ENCODE measurements at regions not wholly inside any gene's neighbourhood (a gene's known extent, or its start where the extent isn't known, plus 50 kb on each side); places are given as distances from the start of the nearest gene placed in this dataset.

DNA sequence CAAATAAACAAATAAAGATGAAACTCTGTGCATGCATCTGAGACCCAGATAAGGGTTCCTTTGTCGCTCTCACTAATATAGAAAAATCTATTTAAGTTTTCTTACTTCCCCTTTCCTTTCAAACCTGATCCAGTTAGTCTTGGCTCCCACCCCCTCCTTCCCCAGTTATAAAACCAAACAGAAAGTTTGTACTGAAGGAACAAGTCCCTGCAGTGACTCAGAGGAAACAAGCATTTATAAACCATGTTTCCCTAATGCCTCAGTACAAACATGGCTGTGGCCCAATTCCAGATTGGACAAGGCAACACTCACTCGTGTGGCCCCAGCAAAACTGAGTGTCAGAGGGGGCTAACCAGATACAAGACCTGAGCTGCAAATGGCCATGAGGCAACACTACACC lies 65.5 kb upstream of the ARHGAP20 start:
- H3K27me3 Mint-ChIP-seq (ENCODE audit: unreplicated experiment) = peaks cover 4% of the 10 kb centered on the region
- DNase-seq (ENCODE audit: low spot score) = no peak
- peaks cover 21% of the 10 kb centered on the region for H3K4me1 Mint-ChIP-seq (ENCODE audit: unreplicated experiment)
- TF ChIP-seq, protein P1, sequence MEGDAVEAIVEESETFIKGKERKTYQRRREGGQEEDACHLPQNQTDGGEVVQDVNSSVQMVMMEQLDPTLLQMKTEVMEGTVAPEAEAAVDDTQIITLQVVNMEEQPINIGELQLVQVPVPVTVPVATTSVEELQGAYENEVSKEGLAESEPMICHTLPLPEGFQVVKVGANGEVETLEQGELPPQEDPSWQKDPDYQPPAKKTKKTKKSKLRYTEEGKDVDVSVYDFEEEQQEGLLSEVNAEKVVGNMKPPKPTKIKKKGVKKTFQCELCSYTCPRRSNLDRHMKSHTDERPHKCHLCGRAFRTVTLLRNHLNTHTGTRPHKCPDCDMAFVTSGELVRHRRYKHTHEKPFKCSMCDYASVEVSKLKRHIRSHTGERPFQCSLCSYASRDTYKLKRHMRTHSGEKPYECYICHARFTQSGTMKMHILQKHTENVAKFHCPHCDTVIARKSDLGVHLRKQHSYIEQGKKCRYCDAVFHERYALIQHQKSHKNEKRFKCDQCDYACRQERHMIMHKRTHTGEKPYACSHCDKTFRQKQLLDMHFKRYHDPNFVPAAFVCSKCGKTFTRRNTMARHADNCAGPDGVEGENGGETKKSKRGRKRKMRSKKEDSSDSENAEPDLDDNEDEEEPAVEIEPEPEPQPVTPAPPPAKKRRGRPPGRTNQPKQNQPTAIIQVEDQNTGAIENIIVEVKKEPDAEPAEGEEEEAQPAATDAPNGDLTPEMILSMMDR (IDR thresholded peaks at IDR 0.05; ENCODE audit: unreplicated experiment) = no peak
- H3K9me3 Mint-ChIP-seq (ENCODE audit: unreplicated experiment) = peaks cover 4% of the 10 kb centered on the region
- no peak overlapping the region for H3K4me3 Mint-ChIP-seq (ENCODE audit: unreplicated experiment)
- no peak overlapping the region for H3K27ac Mint-ChIP-seq (ENCODE audit: unreplicated experiment)
- peaks cover 5% of the 10 kb centered on the region for H3K36me3 Mint-ChIP-seq (ENCODE audit: low read depth, unreplicated experiment)

DNA sequence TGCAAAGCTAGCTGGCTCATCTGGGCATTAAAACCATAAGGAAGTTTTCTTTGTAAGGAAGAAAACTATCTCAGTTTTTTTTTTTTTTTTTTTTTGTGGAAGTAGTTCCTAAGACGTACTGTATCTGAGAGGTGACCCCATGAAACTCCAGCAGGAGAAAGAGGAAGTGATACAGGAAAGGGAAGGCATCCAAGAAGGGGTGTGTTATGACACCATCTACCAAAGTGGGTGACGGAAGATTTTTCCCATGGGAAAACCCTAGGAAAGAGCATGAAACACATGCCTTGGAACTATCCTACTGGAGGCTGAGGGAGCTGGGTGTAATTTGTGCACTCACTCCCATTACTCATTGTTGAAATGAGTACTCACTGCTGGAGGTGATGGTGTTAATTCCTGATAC lies 63.8 kb upstream of the ARHGAP20 start:
- no peak for DNase-seq (ENCODE audit: low spot score)
- Mint-ChIP-seq H3K9me3 (ENCODE audit: unreplicated experiment) (peaks cover 4% of the 10 kb centered on the region), H3K27me3 (ENCODE audit: unreplicated experiment) (peaks cover 7% of the 10 kb centered on the region), H3K27ac (ENCODE audit: unreplicated experiment) (no peak overlapping the region), H3K36me3 (ENCODE audit: low read depth, unreplicated experiment) (peaks cover 5% of the 10 kb centered on the region), H3K4me3 (ENCODE audit: unreplicated experiment) (no peak overlapping the region), H3K4me1 (ENCODE audit: unreplicated experiment) (peaks cover 28% of the 10 kb centered on the region)
- TF ChIP-seq, protein P1 (IDR thresholded peaks at IDR 0.05; ENCODE audit: unreplicated experiment) = no peak

DNA sequence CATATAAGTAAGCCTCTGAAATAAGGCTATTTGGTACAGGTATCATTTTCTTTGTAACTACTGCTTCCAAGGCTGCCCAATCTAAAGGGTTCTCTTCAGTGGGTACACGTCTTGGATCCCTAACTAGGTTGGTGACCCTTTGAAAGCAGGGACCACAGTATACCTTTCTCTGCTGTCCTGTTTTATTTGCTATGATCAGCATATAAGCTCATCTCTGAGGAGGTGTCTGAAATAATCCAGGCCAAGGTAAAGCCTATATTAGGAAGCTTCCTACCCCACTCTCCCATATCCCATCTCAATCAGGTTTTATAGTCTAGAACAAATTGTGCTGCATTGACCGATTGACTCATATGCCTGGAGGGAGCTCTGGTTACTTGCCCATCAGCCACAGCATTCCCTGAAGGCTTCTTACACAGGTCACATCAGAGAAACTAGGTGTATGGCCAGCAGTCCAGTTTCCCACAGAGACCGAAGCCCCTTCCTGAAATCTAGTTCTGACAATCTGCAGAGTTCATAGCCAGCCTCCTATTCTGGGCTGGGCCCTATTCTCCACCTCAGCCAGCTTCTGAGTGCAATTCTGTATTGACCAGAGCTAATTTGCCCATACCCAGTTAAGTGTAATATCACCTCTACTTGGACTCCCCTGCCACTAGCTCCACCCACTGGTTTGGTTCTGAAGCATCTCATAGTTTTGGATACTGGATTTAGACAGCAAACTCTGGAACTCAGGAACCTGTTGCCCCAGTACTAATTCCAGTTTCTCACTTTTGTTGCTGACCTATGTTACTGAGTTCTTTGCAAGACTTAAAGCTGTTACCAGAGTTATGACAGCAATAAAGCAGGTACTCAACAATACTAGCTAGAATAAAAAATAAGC lies 62.1 kb upstream of the ARHGAP20 start:
- Mint-ChIP-seq H3K9me3 (ENCODE audit: unreplicated experiment) (peaks cover 4% of the 10 kb centered on the region), H3K36me3 (ENCODE audit: low read depth, unreplicated experiment) (peaks cover 5% of the 10 kb centered on the region), H3K4me1 (ENCODE audit: unreplicated experiment) (peaks cover 28% of the 10 kb centered on the region), H3K4me3 (ENCODE audit: unreplicated experiment) (no peak overlapping the region), H3K27ac (ENCODE audit: unreplicated experiment) (no peak overlapping the region), H3K27me3 (ENCODE audit: unreplicated experiment) (peaks cover 5% of the 10 kb centered on the region)
- TF ChIP-seq, protein P1 (IDR thresholded peaks at IDR 0.05; ENCODE audit: unreplicated experiment) = no peak
- no peak for DNase-seq (ENCODE audit: low spot score)

DNA sequence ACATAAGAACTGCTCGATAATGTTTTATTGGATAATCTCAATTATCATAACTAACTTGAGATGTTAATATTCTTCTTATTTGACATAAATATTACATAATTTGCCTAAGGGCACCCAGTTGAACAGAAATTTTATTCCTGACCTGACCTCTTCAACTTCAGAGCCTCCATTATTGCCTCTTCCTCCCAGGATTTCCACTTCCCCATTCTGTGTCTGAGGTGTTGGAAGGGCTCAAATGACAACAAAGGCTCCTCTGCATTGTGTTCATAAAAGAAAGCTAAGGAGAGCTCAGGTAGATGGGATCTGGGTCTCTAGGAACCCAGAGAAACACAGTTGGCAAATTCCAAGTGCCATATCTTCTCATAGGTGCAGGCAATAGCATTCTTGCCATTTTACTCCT lies 61.2 kb upstream of the ARHGAP20 start:
- TF ChIP-seq, protein P1 (IDR thresholded peaks at IDR 0.05; ENCODE audit: unreplicated experiment) = no peak
- H3K4me1 Mint-ChIP-seq (ENCODE audit: unreplicated experiment) = peaks cover 28% of the 10 kb centered on the region
- peaks cover 2% of the 10 kb centered on the region for H3K9me3 Mint-ChIP-seq (ENCODE audit: unreplicated experiment)
- H3K36me3 Mint-ChIP-seq (ENCODE audit: low read depth, unreplicated experiment) = peaks cover 2% of the 10 kb centered on the region
- H3K27me3 Mint-ChIP-seq (ENCODE audit: unreplicated experiment) = peaks cover 5% of the 10 kb centered on the region
- no peak overlapping the region for H3K27ac Mint-ChIP-seq (ENCODE audit: unreplicated experiment)
- H3K4me3 Mint-ChIP-seq (ENCODE audit: unreplicated experiment) = no peak overlapping the region
- no peak for DNase-seq (ENCODE audit: low spot score)

DNA sequence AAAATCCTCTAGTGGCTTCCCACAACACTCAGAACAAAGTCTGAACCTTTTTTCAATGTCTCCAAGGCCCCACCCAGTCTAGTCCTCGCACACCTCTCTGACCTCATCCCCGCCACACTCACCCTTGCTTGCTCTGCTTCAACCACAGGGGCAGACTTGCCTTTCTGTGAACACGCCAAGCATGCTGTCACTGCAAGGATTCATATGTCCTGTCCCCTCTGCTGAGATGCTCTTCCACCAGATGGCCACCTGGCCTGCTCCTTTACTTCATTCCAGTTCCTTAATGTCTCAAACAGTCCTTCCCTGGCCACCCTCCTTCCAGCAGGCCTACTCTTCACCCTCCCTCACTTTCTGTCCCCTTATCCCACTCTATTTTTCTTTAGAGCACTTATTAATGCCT lies 60.6 kb upstream of the ARHGAP20 start:
- no peak overlapping the region for H3K4me3 Mint-ChIP-seq (ENCODE audit: unreplicated experiment)
- TF ChIP-seq, protein P1 (IDR thresholded peaks at IDR 0.05; ENCODE audit: unreplicated experiment) = no peak
- no peak overlapping the region for H3K27ac Mint-ChIP-seq (ENCODE audit: unreplicated experiment)
- no peaks in the 10 kb centered on the region for H3K9me3 Mint-ChIP-seq (ENCODE audit: unreplicated experiment)
- H3K4me1 Mint-ChIP-seq (ENCODE audit: unreplicated experiment) = peaks cover 28% of the 10 kb centered on the region
- no peak for DNase-seq (ENCODE audit: low spot score)
- no peaks in the 10 kb centered on the region for H3K36me3 Mint-ChIP-seq (ENCODE audit: low read depth, unreplicated experiment)
- peaks cover 5% of the 10 kb centered on the region for H3K27me3 Mint-ChIP-seq (ENCODE audit: unreplicated experiment)
